Fibroblast of mammary gland (primary cell): ENCODE measurements at regions not wholly inside any gene's neighbourhood (a gene's known extent, or its start where the extent isn't known, plus 50 kb on each side); places are given as distances from the start of the nearest gene placed in this dataset.

Experiments used
- DNase-seq: peaks from one replicate; pipeline ENCODE4 v3.0.0-alpha.2; 2010; ENCODE audit warnings: low read depth
- H3K4me3 ChIP-seq: 2 replicates; pipeline ENCODE4 v1.5.1; 2011; ENCODE audit warnings: low read depth, mild to moderate bottlenecking, low read length, moderate library complexity; ENCODE audit not compliant: control insufficient read depth
- CTCF ChIP-seq: conservative IDR thresholded peaks from 2 replicates; pipeline ENCODE4 v1.5.1; 2011; ENCODE audit warnings: low read depth, low read length, inconsistent platforms; ENCODE audit not compliant: control insufficient read depth, insufficient read depth

DNA sequence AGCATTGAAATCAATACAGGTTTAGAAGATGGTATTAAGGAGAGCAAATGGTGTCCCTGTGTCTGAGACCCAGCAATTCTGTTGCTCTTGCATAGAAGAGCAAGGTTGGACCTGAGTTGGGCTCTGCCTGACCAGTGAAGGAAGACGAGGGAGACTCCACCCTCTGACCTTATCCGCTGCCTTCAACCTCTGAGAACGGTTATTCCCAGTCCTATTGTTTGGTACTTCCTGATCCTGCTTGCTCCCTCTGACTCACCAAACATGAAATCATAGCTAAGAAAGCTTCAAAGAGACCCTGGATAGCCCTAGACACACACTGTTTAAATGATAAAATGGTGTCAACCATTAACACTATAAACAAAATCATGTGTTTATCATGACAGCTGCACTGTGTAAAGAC is 218.5 kb downstream of the PLK2 start:
- no peak for DNase-seq
- no peak overlapping the region for H3K4me3 ChIP-seq
- TF ChIP-seq CTCF, result no peak

DNA sequence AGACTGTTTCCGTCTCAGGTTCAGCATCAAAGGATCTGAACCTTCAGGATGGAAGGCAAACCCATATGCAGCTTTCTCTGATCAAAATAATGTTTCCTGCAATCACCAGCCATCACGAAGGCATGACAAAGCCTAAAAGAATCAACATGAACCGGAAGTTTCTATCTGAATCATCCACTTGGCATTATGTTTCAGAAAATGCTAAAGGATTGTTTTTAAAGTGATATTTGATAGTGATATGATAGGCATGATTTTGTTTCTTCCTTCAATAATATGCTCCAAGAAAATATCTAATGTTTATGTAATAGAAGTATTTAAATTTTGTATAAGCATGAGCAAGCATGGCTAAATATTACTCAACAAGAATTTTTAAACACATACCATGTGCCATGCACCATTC is 219.6 kb downstream of the PLK2 start:
- no peak for TF ChIP-seq CTCF
- H3K4me3 ChIP-seq, result no peak overlapping the region
- DNase-seq, result peak; percentile 42

GRCh38 chr5:58239731-58240130 is 220.2 kb downstream of the PLK2 start:
- no peak for DNase-seq
- no peak overlapping the region for H3K4me3 ChIP-seq
- TF ChIP-seq CTCF, result no peak

DNA sequence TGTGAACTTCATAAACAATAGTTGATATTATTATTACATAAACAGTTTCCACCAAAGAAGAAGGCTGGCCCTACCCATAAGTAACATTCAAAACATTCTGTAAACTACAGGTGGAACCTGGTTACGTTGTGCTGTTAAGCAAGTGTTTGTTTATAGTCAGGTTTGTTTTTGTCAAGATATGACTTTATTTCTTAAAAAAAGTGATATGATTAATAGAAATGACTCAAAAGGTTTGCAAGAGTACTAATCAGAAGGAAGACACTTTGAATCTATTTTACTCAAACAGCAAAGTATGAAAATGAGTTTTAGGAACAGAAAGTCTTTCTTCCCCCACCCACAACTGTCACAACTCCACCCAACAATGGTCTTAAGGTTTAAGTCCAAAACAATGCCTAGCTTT is 220.8 kb downstream of the PLK2 start:
- H3K4me3 ChIP-seq, result no peak overlapping the region
- no peak for DNase-seq
- no peak for TF ChIP-seq CTCF

- DNase-seq, result no peak
- no peak for TF ChIP-seq CTCF
- no peak overlapping the region for H3K4me3 ChIP-seq
These were observed 223.4 kb downstream of the PLK2 start for GRCh38 chr5:58236498-58236897.

DNA sequence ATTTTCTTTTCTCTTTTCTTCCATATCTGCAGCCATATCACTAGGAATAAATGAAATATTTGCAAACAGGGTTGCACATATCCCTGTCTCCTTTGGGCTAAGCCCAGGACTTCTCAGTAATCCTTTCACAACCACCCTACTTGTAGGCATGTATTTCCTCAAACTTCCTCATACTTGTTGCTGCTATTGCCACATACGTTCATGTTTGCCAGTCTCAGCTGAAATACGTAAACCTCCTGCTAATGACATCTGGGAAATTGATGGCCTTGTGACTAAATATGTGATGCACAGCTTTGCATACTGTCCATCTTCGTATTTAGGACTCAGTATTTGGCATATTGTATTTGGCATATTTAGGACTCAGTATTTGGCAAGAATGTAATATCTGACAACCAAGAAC is 224.6 kb downstream of the PLK2 start:
- DNase-seq, result peak; percentile 67
- H3K4me3 ChIP-seq, result no peak overlapping the region
- no peak for TF ChIP-seq CTCF

- no peak for TF ChIP-seq CTCF
- no peak for DNase-seq
- no peak overlapping the region for H3K4me3 ChIP-seq
These were observed 227.8 kb downstream of the PLK2 start for GRCh38 chr5:58232130-58232529.
